Hematopoietic multipotent progenitor cell treated with erythropoietin and hydrocortisone succinate and interleukin-3 and kit ligand, for 6 days (in vitro differentiated cells): ENCODE measurements at regions not wholly inside any gene's neighbourhood (a gene's known extent, or its start where the extent isn't known, plus 50 kb on each side); places are given as distances from the start of the nearest gene placed in this dataset.

Experiments
- DNase-seq: peaks from one replicate; pipeline ENCODE4 v3.0.0-alpha.2; 2015

- no peak for DNase-seq
These were observed 212.8 kb upstream of the C2CD4B start for GRCh38 chr15:62377736-62378480.

GRCh38 chr15:62378772-62379498 lies 213.8 kb upstream of the C2CD4B start:
- DNase-seq, result no peak

- DNase-seq, result no peak
These were observed 214.9 kb upstream of the C2CD4B start for GRCh38 chr15:62380011-62380410.

GRCh38 chr15:62382046-62382445 lies 217.0 kb upstream of the C2CD4B start:
- DNase-seq, result no peak

- DNase-seq, result peak; percentile 88
These were observed 225.1 kb upstream of the C2CD4B start, which contains the start of gene TLN2 for GRCh38 chr15:62389885-62390790. Gene TLN2 (plus strand): TSS chr15:62390550.

- peak; percentile 61 for DNase-seq
These were observed 225.9 kb upstream of the C2CD4B start for GRCh38 chr15:62390791-62391640.

GRCh38 chr15:62391641-62392262 lies 226.7 kb upstream of the C2CD4B start:
- peak; percentile 64 for DNase-seq

- peak; percentile 15 for DNase-seq
These were observed 227.3 kb upstream of the C2CD4B start for GRCh38 chr15:62392376-62392775.

- no peak for DNase-seq
These were observed 228.1 kb upstream of the C2CD4B start for GRCh38 chr15:62393196-62393595.

GRCh38 chr15:62394079-62394478 lies 229.0 kb upstream of the C2CD4B start:
- no peak for DNase-seq

GRCh38 chr15:62400778-62401177 lies 235.7 kb upstream of the C2CD4B start:
- DNase-seq, result no peak

GRCh38 chr15:62402687-62403086 lies 237.6 kb upstream of the C2CD4B start:
- no peak for DNase-seq

GRCh38 chr15:62403164-62403809 lies 238.2 kb upstream of the C2CD4B start:
- peak; percentile 29 for DNase-seq

GRCh38 chr15:62404194-62404985 lies 239.3 kb upstream of the C2CD4B start:
- DNase-seq, result no peak

- no peak for DNase-seq
These were observed 241.3 kb upstream of the C2CD4B start for GRCh38 chr15:62406305-62406891.

GRCh38 chr15:62407216-62407615 lies 242.1 kb upstream of the C2CD4B start:
- no peak for DNase-seq

- peak; percentile 15 for DNase-seq
These were observed 242.9 kb upstream of the C2CD4B start for GRCh38 chr15:62407962-62408361.

- no peak for DNase-seq
These were observed 244.4 kb upstream of the C2CD4B start for GRCh38 chr15:62409466-62409865.

GRCh38 chr15:62412686-62413085 lies 247.6 kb upstream of the C2CD4B start:
- no peak for DNase-seq

GRCh38 chr15:62413153-62413552 lies 248.1 kb upstream of the C2CD4B start:
- DNase-seq, result no peak
